Heart left ventricle (tissue), 13 donors: ENCODE measurements at regions not wholly inside any gene's neighbourhood (a gene's known extent, or its start where the extent isn't known, plus 50 kb on each side); places are given as distances from the start of the nearest gene placed in this dataset.

ENCODE experiments used
- CTCF ChIP-seq, 12 donors: fragments of 200-600 bp; sonication (generic) in 4 of 12; IDR thresholded peaks; one replicate each; pipeline versions ENCODE4 v1.5.0 to v1.8.0; 2018 to 2022; ENCODE audit warnings: antibody characterized with exemption in 12 of 12, mild to moderate bottlenecking in 5 of 12
- POLR2A ChIP-seq, 2 donors: fragments of 450-650 bp; IDR thresholded peaks; one replicate each; pipeline ENCODE4 v1.6.1; 2017; ENCODE audit warnings: antibody characterized with exemption in 2 of 2, mild to moderate bottlenecking in 2 of 2, moderate library complexity in 2 of 2
- donor health status: ischemic (EF 13 %, LVEDD 7.1; RV severe dilation, severe dysfunction).
- donor health status: DM: no; HTN: yes; CAD: no.
- donor health status: DM: no; HTN: no; CAD: no.
- donor health status: ischemic (EF 25% LVEDD 6.9; RV normal size, moderate dysfunction).
- donor health status: ischemic (EF 25% LVEDD 5.7; RV mildly dilated, moderate dysfunction).
- donor health status: ischemic (EF 35%, LVEDD 5.7; RV mildly dilated, moderate dysfunction).
- donor health status: nonischemic (EF 11% LVEDD 7.7; RV severe dilation, severe dysfunction).
- donor health status: DM: yes; HTN: yes; CAD: no.
- donor health status: PGD.
- donor health status: ischemic (EF 29% LVEDD 5.4; RV normal size, mild dysfunction).
- donor health status: nonischemic (EF 23%, LVEDD 6.1; RV moderate dilation, normal function).

- no peak for TF ChIP-seq CTCF (IDR thresholded peaks at IDR 0.05)
- TF ChIP-seq POLR2A (IDR thresholded peaks at IDR 0.05), result no peak
Measured at GRCh38 chr12:65597527-65597926, 226.8 kb upstream of the HMGA2 start.
